CD4-positive, alpha-beta T cell treated with Interleukin-6 at 100 ng/mL for 8 hours (primary cell): ENCODE measurements at regions not wholly inside any gene's neighbourhood (a gene's known extent, or its start where the extent isn't known, plus 50 kb on each side); places are given as distances from the start of the nearest gene placed in this dataset.
"Not testable (repeated sequence)": the region's sequence is repeated elsewhere in the genome, so short reads cannot be mapped to it uniquely, and the experiment has no call there.

Source experiments
- DNase-seq: peaks from one replicate; pipeline ENCODE4 v3.0.0-alpha.2; 2020; ENCODE audit warnings: mixed read lengths, low spot score

GRCh38 chr1:47661040-47661439 is 223.2 kb downstream of the FOXD2 start:
- no peak for DNase-seq

GRCh38 chr1:47662068-47662467 is 224.2 kb downstream of the FOXD2 start:
- DNase-seq: no peak

GRCh38 chr1:47663286-47663685 is 225.4 kb downstream of the FOXD2 start:
- DNase-seq: no peak

- no peak for DNase-seq
Observed at GRCh38 chr1:47664356-47664755, 226.5 kb downstream of the FOXD2 start.

GRCh38 chr1:47664896-47665295 is 227.1 kb downstream of the FOXD2 start:
- not testable (repeated sequence) for DNase-seq

- no peak for DNase-seq
Observed at GRCh38 chr1:47669081-47669585, 231.3 kb downstream of the FOXD2 start.

- no peak for DNase-seq
Observed at GRCh38 chr1:47672622-47673021, 234.8 kb downstream of the FOXD2 start.

- no peak for DNase-seq
Observed at GRCh38 chr1:47674189-47674588, 236.3 kb downstream of the FOXD2 start.

GRCh38 chr1:47675047-47675675 is 237.3 kb downstream of the FOXD2 start:
- no peak for DNase-seq

GRCh38 chr1:47675721-47676120 is 237.9 kb downstream of the FOXD2 start:
- no peak for DNase-seq

GRCh38 chr1:47676311-47677054 is 238.6 kb downstream of the FOXD2 start:
- DNase-seq: no peak

GRCh38 chr1:47677241-47677940 is 239.5 kb downstream of the FOXD2 start:
- no peak for DNase-seq

- no peak for DNase-seq
Observed at GRCh38 chr1:47678464-47678980, 240.7 kb downstream of the FOXD2 start.

GRCh38 chr1:47679301-47679791 is 241.5 kb downstream of the FOXD2 start:
- no peak for DNase-seq

- no peak for DNase-seq
Observed at GRCh38 chr1:47679826-47680225, 242.0 kb downstream of the FOXD2 start.

GRCh38 chr1:47680815-47681475 is 243.1 kb downstream of the FOXD2 start:
- DNase-seq: no peak

- DNase-seq: no peak
Observed at GRCh38 chr1:47681735-47682134, 243.9 kb downstream of the FOXD2 start.

- DNase-seq: no peak
Observed at GRCh38 chr1:47682198-47682597, 244.4 kb downstream of the FOXD2 start.

GRCh38 chr1:47682786-47683350 is 245.0 kb downstream of the FOXD2 start:
- DNase-seq: no peak

GRCh38 chr1:47683401-47683800 is 245.6 kb downstream of the FOXD2 start:
- DNase-seq: no peak

GRCh38 chr1:47684518-47684917 is 246.7 kb downstream of the FOXD2 start:
- no peak for DNase-seq
